CD4-positive, alpha-beta T cell (primary cell): ENCODE measurements at regions not wholly inside any gene's neighbourhood (a gene's known extent, or its start where the extent isn't known, plus 50 kb on each side); places are given as distances from the start of the nearest gene placed in this dataset.

Experiments used
- ATAC-seq: fragments of 200-7000 bp; cut with Tn5 transposase; one replicate; pipeline ENCODE4 v1.10.0; 2022; ENCODE audit warnings: mild to moderate bottlenecking; ENCODE audit not compliant: poor library complexity
- CTCF ChIA-PET: fragments of 350-600 bp; sonication (Branson Sonifier 250); formaldehyde crosslinking; loops from one replicate; lab custom pipeline; 2021; ENCODE audit warnings: antibody characterized with exemption, inconsistent platforms; lab: Charles Lee
- POLR2A ChIA-PET: fragments of 350-600 bp; sonication (Branson Sonifier 250); formaldehyde crosslinking; loops from one replicate; lab custom pipeline; 2021; ENCODE audit warnings: antibody characterized with exemption, inconsistent platforms; lab: Charles Lee
- DNase-seq, 14 experiments: peaks; one replicate each; pipeline ENCODE4 v3.0.0-alpha.2; 2013 to 2020; ENCODE audit warnings: mixed read lengths in 2 of 14
- H3K27ac ChIP-seq, 2 donors: one replicate each; pipeline versions ENCODE4 v1.5.1 to v1.7.0; 2013; ENCODE audit warnings: low read length in 2 of 2, low read depth in 1 of 2, mild to moderate bottlenecking in 1 of 2
- H3K27me3 ChIP-seq, 2 experiments: 1 replicate in 1 of 2; 2 replicates in 1 of 2; pipeline versions ENCODE4 v1.6.1 to v1.7.0; 2013; ENCODE audit warnings: low read length in 2 of 2, control low read depth in 1 of 2, mild to moderate bottlenecking in 1 of 2, moderate library complexity in 1 of 2; ENCODE audit not compliant: insufficient read depth in 2 of 2, control insufficient read depth in 1 of 2
- H3K36me3 ChIP-seq: one replicate; pipeline ENCODE4 v1.6.1; 2013; ENCODE audit warnings: low read length, control low read depth; ENCODE audit not compliant: insufficient read depth
- H3K4me1 ChIP-seq: one replicate; pipeline ENCODE4 v1.6.1; 2013; ENCODE audit warnings: low read length, control low read depth; ENCODE audit not compliant: insufficient read depth
- H3K4me3 ChIP-seq: one replicate; pipeline ENCODE4 v1.5.1; 2013; ENCODE audit warnings: mild to moderate bottlenecking, low read length, moderate library complexity
- H3K9me3 ChIP-seq, 2 experiments: 1 replicate in 1 of 2; 2 replicates in 1 of 2; pipeline versions ENCODE4 v1.6.1 to v1.7.0; 2013; ENCODE audit warnings: low read length in 2 of 2, mild to moderate bottlenecking in 2 of 2, control low read depth in 1 of 2, moderate library complexity in 1 of 2; ENCODE audit not compliant: control insufficient read depth in 1 of 2, insufficient read depth in 1 of 2
- H3K27ac Mint-ChIP-seq: one replicate; pipeline ENCODE4 v1.8.0; 2020; ENCODE audit warnings: mixed read lengths
- H3K27me3 Mint-ChIP-seq: one replicate; pipeline ENCODE4 v1.8.0; 2021; ENCODE audit warnings: mixed read lengths
- H3K36me3 Mint-ChIP-seq: one replicate; pipeline ENCODE4 v1.8.0; 2021; ENCODE audit warnings: low read depth, mixed read lengths
- H3K4me1 Mint-ChIP-seq: one replicate; pipeline ENCODE4 v1.8.0; 2021; ENCODE audit warnings: low read depth, mixed read lengths
- H3K4me3 Mint-ChIP-seq: one replicate; pipeline ENCODE4 v1.8.0; 2020; ENCODE audit warnings: mild to moderate bottlenecking, mixed read lengths
- H3K9me3 Mint-ChIP-seq: one replicate; pipeline ENCODE4 v1.8.0; 2020; ENCODE audit warnings: mixed read lengths
- intact Hi-C, 2 experiments: fragments of 100-400 bp; cut with DNase I in 1 of 2; cut with micrococcal nuclease in 1 of 2; formaldehyde crosslinking; loops; one replicate each; pipeline versions ENCODE4 v1.15.1 to v1.9.0; 2023 to 2025; cut with DNase I, micrococcal nuclease
- TF ChIP-seq, protein P1 (sequence below): fragments of 200-600 bp; IDR thresholded peaks from one replicate; pipeline ENCODE4 v1.8.0; 2022; ENCODE audit warnings: antibody characterized with exemption, mild to moderate bottlenecking

DNA sequence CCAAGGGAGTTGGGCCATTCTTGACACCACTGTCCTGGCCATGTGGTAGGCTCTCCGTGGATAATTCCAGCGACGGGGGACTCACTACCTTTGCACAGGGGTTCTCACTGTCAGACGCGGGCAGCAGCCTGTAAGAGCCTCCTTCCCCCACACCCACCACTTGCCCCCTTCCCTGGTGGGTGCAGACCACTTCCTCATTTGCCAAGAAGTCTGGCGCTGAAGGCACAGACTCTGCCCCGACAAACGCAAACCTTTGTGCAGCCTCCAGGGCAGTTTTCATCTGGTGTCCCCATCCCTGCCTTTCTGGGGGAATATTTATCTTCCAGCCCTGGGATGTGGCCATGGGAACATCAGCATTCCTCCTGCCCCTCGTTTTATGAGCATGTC lies 422.5 kb downstream of the SHANK2 start:
- intact Hi-C loops = no loop called here
- Mint-ChIP-seq H3K27me3 (peaks cover 23% of the 10 kb centered on the region), H3K4me3 (no peak overlapping the region), H3K9me3 (no peaks in the 10 kb centered on the region), H3K27ac (no peak overlapping the region), H3K36me3 (no peaks in the 10 kb centered on the region), H3K4me1 (no peaks in the 10 kb centered on the region)
- peaks cover 13 to 17% of the 10 kb centered on the region in 2 experiments for H3K27me3 ChIP-seq
- no peaks in the 10 kb centered on the region for H3K36me3 ChIP-seq
- CTCF ChIA-PET = no interaction called here
- H3K9me3 ChIP-seq = peaks cover 0 to 8% of the 10 kb centered on the region in 2 experiments
- H3K27ac ChIP-seq = no peak overlapping the region
- no peaks in the 10 kb centered on the region for H3K4me1 ChIP-seq
- POLR2A ChIA-PET = no interaction called here
- no peak for DNase-seq
- ATAC-seq = no peak
- H3K4me3 ChIP-seq = no peak overlapping the region
- TF ChIP-seq, protein P1, sequence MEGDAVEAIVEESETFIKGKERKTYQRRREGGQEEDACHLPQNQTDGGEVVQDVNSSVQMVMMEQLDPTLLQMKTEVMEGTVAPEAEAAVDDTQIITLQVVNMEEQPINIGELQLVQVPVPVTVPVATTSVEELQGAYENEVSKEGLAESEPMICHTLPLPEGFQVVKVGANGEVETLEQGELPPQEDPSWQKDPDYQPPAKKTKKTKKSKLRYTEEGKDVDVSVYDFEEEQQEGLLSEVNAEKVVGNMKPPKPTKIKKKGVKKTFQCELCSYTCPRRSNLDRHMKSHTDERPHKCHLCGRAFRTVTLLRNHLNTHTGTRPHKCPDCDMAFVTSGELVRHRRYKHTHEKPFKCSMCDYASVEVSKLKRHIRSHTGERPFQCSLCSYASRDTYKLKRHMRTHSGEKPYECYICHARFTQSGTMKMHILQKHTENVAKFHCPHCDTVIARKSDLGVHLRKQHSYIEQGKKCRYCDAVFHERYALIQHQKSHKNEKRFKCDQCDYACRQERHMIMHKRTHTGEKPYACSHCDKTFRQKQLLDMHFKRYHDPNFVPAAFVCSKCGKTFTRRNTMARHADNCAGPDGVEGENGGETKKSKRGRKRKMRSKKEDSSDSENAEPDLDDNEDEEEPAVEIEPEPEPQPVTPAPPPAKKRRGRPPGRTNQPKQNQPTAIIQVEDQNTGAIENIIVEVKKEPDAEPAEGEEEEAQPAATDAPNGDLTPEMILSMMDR = no peak

DNA sequence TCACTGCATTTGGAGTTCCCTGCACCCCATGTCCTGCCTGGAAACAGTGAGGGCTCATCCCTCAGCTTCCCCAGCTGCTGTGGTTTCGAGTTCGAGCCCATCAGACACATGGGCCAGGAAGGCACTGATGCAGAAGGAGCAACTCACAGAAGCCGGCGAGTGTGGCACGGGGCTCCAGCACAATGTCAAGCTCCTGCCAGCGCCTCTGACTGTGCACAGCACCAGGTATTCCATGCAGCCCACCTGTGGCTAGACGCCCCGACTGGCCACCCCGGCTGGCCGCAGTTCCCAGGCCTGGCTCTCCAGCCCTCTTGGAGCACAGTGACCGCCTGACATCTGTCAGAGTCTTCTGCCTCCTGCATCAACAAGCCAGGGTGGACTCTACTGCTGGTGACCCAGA lies 419.4 kb downstream of the SHANK2 start:
- DNase-seq (no peak), ATAC-seq (no peak)
- no peak overlapping the region for H3K4me3 Mint-ChIP-seq
- POLR2A ChIA-PET = no interaction called here
- H3K9me3 Mint-ChIP-seq = no peaks in the 10 kb centered on the region
- H3K27me3 Mint-ChIP-seq = peaks cover 6% of the 10 kb centered on the region
- H3K36me3 Mint-ChIP-seq = no peaks in the 10 kb centered on the region
- Histone ChIP-seq H3K4me3 (no peak overlapping the region), H3K36me3 (no peaks in the 10 kb centered on the region), H3K27me3 (no peaks in the 10 kb centered on the region), H3K4me1 (no peaks in the 10 kb centered on the region), H3K27ac (no peak overlapping the region), H3K9me3 (peaks cover 0 to 20% of the 10 kb centered on the region in 2 experiments)
- no peaks in the 10 kb centered on the region for H3K4me1 Mint-ChIP-seq
- intact Hi-C loops = no loop called here
- CTCF ChIA-PET = no interaction called here
- TF ChIP-seq, protein P1 = no peak
- H3K27ac Mint-ChIP-seq = no peak overlapping the region

GRCh38 chr11:70833554-70833953 lies 418.8 kb downstream of the SHANK2 start:
- Mint-ChIP-seq H3K27me3 (peaks cover 6% of the 10 kb centered on the region), H3K27ac (no peak overlapping the region), H3K4me3 (no peak overlapping the region), H3K4me1 (no peaks in the 10 kb centered on the region), H3K9me3 (peaks cover 5% of the 10 kb centered on the region), H3K36me3 (no peaks in the 10 kb centered on the region)
- ChIA-PET POLR2A (no interaction called here), CTCF (no interaction called here)
- H3K36me3 ChIP-seq = no peaks in the 10 kb centered on the region
- H3K27ac ChIP-seq = no peak overlapping the region
- intact Hi-C loops = no loop called here
- H3K9me3 ChIP-seq = peaks cover 0 to 19% of the 10 kb centered on the region in 2 experiments
- TF ChIP-seq, protein P1 = no peak
- H3K27me3 ChIP-seq = no peaks in the 10 kb centered on the region
- DNase-seq (no peak), ATAC-seq (no peak)
- no peaks in the 10 kb centered on the region for H3K4me1 ChIP-seq
- no peak overlapping the region for H3K4me3 ChIP-seq
